Neural cell (in vitro differentiated cells): ENCODE measurements at regions not wholly inside any gene's neighbourhood (a gene's known extent, or its start where the extent isn't known, plus 50 kb on each side); places are given as distances from the start of the nearest gene placed in this dataset.

Source experiments
- H2AFZ ChIP-seq: fragments of 200-600, 300-800 bp; sonication (generic), shearing (Covaris generic); 2 replicates; pipeline ENCODE4 v1.6.0; 2014; ENCODE audit warnings: low read depth, mild to moderate bottlenecking, antibody characterized with exemption, low read length, moderate library complexity
- H3F3A ChIP-seq: fragments of 200-600 bp; shearing (Covaris generic); 2 replicates; pipeline ENCODE4 v1.6.1; 2016; ENCODE audit warnings: mild to moderate bottlenecking, moderate library complexity, mixed read lengths, antibody characterized with exemption, low read length; ENCODE audit not compliant: insufficient read depth, poor library complexity, severe bottlenecking
- H3K27ac ChIP-seq: fragments of 200-600, 300-800 bp; sonication (generic), shearing (Covaris generic); 2 replicates; pipeline ENCODE4 v1.5.1; 2014; ENCODE audit warnings: mild to moderate bottlenecking, low read length, moderate library complexity
- H3K27me3 ChIP-seq: fragments of 300-800, 200-600 bp; sonication (generic), shearing (Covaris generic); 2 replicates; pipeline ENCODE4 v1.6.0; 2014; ENCODE audit warnings: mild to moderate bottlenecking, low read depth, low read length, moderate library complexity; ENCODE audit not compliant: insufficient read depth
- H3K36me3 ChIP-seq: fragments of 300-800, 200-600 bp; sonication (generic), shearing (Covaris generic); 2 replicates; pipeline ENCODE4 v1.5.1; 2014; ENCODE audit warnings: mild to moderate bottlenecking, antibody characterized with exemption, low read length, moderate library complexity; ENCODE audit not compliant: insufficient read depth
- H3K4me2 ChIP-seq: fragments of 300-800, 200-600 bp; sonication (generic), shearing (Covaris generic); 2 replicates; pipeline ENCODE4 v1.6.0; 2014; ENCODE audit warnings: mild to moderate bottlenecking, low read length
- H3K4me3 ChIP-seq: fragments of 300-800, 200-600 bp; sonication (generic), shearing (Covaris generic); 2 replicates; pipeline ENCODE4 v1.5.1; 2014; ENCODE audit warnings: mild to moderate bottlenecking, low read length, moderate library complexity
- H3K79me2 ChIP-seq: fragments of 200-600 bp; shearing (Covaris generic); replicated peaks from 2 replicates; pipeline ENCODE4 v1.6.0; 2014; ENCODE audit warnings: mild to moderate bottlenecking, low read length, moderate library complexity; ENCODE audit not compliant: insufficient read depth
- H3K9ac ChIP-seq: fragments of 300-800, 200-600 bp; sonication (generic), shearing (Covaris generic); 2 replicates; pipeline ENCODE4 v1.6.1; 2016; ENCODE audit warnings: mild to moderate bottlenecking, low read length, mixed read lengths
- H3K9me2 ChIP-seq: fragments of 200-600 bp; shearing (Covaris generic); 2 replicates; pipeline ENCODE4 v1.6.1; 2016; ENCODE audit warnings: mild to moderate bottlenecking, low read length, mixed read lengths; ENCODE audit not compliant: insufficient read depth
- H3K9me3 ChIP-seq: fragments of 200-600, 300-800 bp; sonication (generic), shearing (Covaris generic); 2 replicates; pipeline ENCODE4 v1.6.1; 2016; ENCODE audit warnings: mild to moderate bottlenecking, mixed run types, low read length, moderate library complexity, mixed read lengths
- H4K20me1 ChIP-seq: fragments of 200-600 bp; shearing (Covaris generic); 2 replicates; pipeline ENCODE4 v1.6.1; 2016; ENCODE audit warnings: mild to moderate bottlenecking, mixed run types; ENCODE audit not compliant: insufficient read depth
- EP300 ChIP-seq: fragments of 450-650 bp; conservative IDR thresholded peaks from 2 replicates; pipeline ENCODE4 v1.6.1; 2014; ENCODE audit warnings: antibody characterized with exemption, mild to moderate bottlenecking, moderate library complexity; ENCODE audit not compliant: poor library complexity, severe bottlenecking
- EZH2 ChIP-seq: fragments of 200-600, 300-800 bp; shearing (Covaris generic), sonication (generic); IDR thresholded peaks from 2 replicates; pipeline ENCODE4 v1.6.1; 2014; ENCODE audit warnings: antibody characterized with exemption, low read length, borderline replicate concordance, mild to moderate bottlenecking; ENCODE audit not compliant: insufficient read depth, poor library complexity, severe bottlenecking
- MXI1 ChIP-seq: fragments of 450-650 bp; conservative IDR thresholded peaks from 2 replicates; pipeline ENCODE4 v1.6.1; 2014; ENCODE audit warnings: antibody characterized with exemption, mild to moderate bottlenecking; ENCODE audit not compliant: poor library complexity, severe bottlenecking
- POLR2AphosphoS5 ChIP-seq: IDR thresholded peaks from 2 replicates; pipeline ENCODE4 v1.6.1; 2012
- RAD21 ChIP-seq: fragments of 450-650 bp; conservative IDR thresholded peaks from 2 replicates; pipeline ENCODE4 v1.6.1; 2014; ENCODE audit warnings: antibody characterized with exemption, mild to moderate bottlenecking, moderate library complexity
- SMC3 ChIP-seq: fragments of 450-650 bp; conservative IDR thresholded peaks from 2 replicates; pipeline ENCODE4 v1.6.1; 2014; ENCODE audit warnings: antibody characterized with exemption, mild to moderate bottlenecking, moderate library complexity; ENCODE audit not compliant: poor library complexity
- TAF1 ChIP-seq: IDR thresholded peaks from 2 replicates; pipeline ENCODE4 v1.6.1; 2012; ENCODE audit warnings: low read depth
- TF ChIP-seq, protein P1 (sequence below): fragments of 450-650 bp; IDR thresholded peaks from 2 replicates; pipeline ENCODE4 v1.5.1; 2014; ENCODE audit warnings: antibody characterized with exemption, mild to moderate bottlenecking, moderate library complexity; ENCODE audit not compliant: poor library complexity, severe bottlenecking
- TF ChIP-seq, protein P2 (sequence below): IDR thresholded peaks from 2 replicates; pipeline ENCODE4 v1.6.1; 2012; ENCODE audit warnings: borderline replicate concordance

DNA sequence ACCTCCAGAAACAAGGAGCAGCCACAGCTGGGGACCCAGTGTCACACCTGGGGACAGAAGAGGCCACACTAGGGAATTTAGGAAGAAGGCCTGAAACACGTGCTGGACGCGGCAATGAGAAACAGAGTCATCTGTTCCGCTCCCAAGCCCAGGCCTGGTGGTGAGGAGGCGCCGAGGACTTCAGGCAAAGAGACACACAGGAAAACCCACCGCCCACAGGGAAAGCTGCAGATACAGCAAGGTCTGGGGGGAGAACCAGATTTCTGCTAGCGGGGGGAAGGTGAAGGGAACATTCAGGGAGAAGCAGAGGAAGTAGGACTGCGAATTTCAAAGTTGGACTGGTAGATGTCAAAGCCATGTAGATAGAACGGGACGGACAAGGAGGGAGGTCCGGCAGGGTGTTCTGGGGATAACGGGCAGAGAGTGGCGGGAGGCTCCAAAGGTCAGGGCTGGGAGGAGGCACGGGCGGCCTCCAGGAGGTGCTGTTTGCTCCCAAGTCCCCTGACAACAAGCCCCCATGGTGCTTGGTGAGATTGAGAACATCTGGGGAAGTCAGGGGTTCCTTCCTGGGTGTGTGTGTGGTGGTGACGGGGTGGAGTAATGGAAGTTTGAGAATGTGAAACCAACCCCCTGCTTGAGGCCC is 351.7 kb upstream of the MYT1L start:
- no peaks in the 10 kb centered on the region for H3K9me3 ChIP-seq
- H3F3A ChIP-seq = no peaks in the 10 kb centered on the region
- TF ChIP-seq SMC3 (no peak), MXI1 (no peak), EZH2 (no peak), RAD21 (no peak), TAF1 (no peak), POLR2AphosphoS5 (no peak), EP300 (no peak)
- TF ChIP-seq, protein P1, sequence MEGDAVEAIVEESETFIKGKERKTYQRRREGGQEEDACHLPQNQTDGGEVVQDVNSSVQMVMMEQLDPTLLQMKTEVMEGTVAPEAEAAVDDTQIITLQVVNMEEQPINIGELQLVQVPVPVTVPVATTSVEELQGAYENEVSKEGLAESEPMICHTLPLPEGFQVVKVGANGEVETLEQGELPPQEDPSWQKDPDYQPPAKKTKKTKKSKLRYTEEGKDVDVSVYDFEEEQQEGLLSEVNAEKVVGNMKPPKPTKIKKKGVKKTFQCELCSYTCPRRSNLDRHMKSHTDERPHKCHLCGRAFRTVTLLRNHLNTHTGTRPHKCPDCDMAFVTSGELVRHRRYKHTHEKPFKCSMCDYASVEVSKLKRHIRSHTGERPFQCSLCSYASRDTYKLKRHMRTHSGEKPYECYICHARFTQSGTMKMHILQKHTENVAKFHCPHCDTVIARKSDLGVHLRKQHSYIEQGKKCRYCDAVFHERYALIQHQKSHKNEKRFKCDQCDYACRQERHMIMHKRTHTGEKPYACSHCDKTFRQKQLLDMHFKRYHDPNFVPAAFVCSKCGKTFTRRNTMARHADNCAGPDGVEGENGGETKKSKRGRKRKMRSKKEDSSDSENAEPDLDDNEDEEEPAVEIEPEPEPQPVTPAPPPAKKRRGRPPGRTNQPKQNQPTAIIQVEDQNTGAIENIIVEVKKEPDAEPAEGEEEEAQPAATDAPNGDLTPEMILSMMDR = no peak
- TF ChIP-seq, protein P2, sequence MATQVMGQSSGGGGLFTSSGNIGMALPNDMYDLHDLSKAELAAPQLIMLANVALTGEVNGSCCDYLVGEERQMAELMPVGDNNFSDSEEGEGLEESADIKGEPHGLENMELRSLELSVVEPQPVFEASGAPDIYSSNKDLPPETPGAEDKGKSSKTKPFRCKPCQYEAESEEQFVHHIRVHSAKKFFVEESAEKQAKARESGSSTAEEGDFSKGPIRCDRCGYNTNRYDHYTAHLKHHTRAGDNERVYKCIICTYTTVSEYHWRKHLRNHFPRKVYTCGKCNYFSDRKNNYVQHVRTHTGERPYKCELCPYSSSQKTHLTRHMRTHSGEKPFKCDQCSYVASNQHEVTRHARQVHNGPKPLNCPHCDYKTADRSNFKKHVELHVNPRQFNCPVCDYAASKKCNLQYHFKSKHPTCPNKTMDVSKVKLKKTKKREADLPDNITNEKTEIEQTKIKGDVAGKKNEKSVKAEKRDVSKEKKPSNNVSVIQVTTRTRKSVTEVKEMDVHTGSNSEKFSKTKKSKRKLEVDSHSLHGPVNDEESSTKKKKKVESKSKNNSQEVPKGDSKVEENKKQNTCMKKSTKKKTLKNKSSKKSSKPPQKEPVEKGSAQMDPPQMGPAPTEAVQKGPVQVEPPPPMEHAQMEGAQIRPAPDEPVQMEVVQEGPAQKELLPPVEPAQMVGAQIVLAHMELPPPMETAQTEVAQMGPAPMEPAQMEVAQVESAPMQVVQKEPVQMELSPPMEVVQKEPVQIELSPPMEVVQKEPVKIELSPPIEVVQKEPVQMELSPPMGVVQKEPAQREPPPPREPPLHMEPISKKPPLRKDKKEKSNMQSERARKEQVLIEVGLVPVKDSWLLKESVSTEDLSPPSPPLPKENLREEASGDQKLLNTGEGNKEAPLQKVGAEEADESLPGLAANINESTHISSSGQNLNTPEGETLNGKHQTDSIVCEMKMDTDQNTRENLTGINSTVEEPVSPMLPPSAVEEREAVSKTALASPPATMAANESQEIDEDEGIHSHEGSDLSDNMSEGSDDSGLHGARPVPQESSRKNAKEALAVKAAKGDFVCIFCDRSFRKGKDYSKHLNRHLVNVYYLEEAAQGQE = no peak
- H3K79me2 ChIP-seq = no peaks in the 10 kb centered on the region
- H3K4me3 ChIP-seq = no peak overlapping the region
- H3K27me3 ChIP-seq = no peaks in the 10 kb centered on the region
- no peaks in the 10 kb centered on the region for H4K20me1 ChIP-seq
- H3K36me3 ChIP-seq = no peaks in the 10 kb centered on the region
- H3K27ac ChIP-seq = no peak overlapping the region
- H2AFZ ChIP-seq = no peak overlapping the region
- no peaks in the 10 kb centered on the region for H3K9me2 ChIP-seq
- no peak overlapping the region for H3K4me2 ChIP-seq
- H3K9ac ChIP-seq = no peak overlapping the region

DNA sequence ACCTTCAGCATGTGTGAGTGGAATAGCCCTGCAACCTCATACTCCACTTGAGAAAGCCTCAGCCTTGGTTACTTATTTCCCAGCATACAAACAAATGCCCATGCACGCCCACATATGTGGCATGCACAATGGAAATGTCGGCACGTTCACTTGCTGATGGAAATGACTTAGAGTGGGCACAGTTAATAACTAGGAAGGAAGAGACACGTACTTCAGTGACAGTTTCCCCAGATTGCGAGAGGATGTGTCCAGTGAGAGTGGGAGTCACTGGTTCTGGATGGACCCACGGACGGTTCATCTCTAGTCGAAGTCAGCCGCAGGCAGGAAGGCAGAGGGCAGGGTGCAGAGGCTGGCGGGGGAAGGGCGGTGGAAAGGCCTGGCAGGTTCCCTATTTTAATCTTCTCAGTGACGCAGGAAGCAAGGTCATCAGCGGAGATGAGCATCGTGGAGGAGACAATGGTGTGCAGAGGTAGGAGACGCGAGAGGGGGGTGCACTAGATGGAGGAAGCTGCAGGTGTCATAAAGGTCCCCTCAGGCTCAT is 350.7 kb upstream of the MYT1L start:
- Histone ChIP-seq H4K20me1 (no peaks in the 10 kb centered on the region), H3K36me3 (no peaks in the 10 kb centered on the region), H3K27me3 (no peaks in the 10 kb centered on the region), H3K9me2 (no peaks in the 10 kb centered on the region), H3K79me2 (no peaks in the 10 kb centered on the region), H3K27ac (no peak overlapping the region), H3F3A (no peaks in the 10 kb centered on the region), H2AFZ (no peak overlapping the region), H3K9me3 (no peaks in the 10 kb centered on the region), H3K4me3 (no peak overlapping the region), H3K9ac (no peak overlapping the region), H3K4me2 (no peak overlapping the region)
- TF ChIP-seq EP300 = no peak
- no peak for TF ChIP-seq EZH2
